Esophagus squamous epithelium (tissue), 5 donors: ENCODE measurements at regions not wholly inside any gene's neighbourhood (a gene's known extent, or its start where the extent isn't known, plus 50 kb on each side); places are given as distances from the start of the nearest gene placed in this dataset.

Source experiments
- DNase-seq: peaks from one replicate; lab custom pipeline; 2025; lab: John Stamatoyannopoulos, UW
- H3K27ac ChIP-seq, 4 donors: fragments of 200-600 bp; sonication (generic); one replicate each; pipeline ENCODE4 v1.5.1; 2016 to 2019; ENCODE audit warnings: mild to moderate bottlenecking in 1 of 4
- H3K27me3 ChIP-seq, 4 donors: fragments of 200-600 bp; sonication (generic); 1 replicate in 3 of 4; 2 replicates in 1 of 4; pipeline versions ENCODE4 v1.5.1 to v1.6.0; 2017 to 2021; ENCODE audit warnings: antibody characterized with exemption in 1 of 4
- H3K36me3 ChIP-seq, 3 donors: fragments of 200-600 bp; sonication (generic); one replicate each; pipeline ENCODE4 v1.5.1; 2016 to 2019
- H3K4me1 ChIP-seq, 3 donors: fragments of 200-600 bp; sonication (generic); one replicate each; pipeline ENCODE4 v1.5.1; 2017 to 2019
- H3K4me3 ChIP-seq, 4 donors: fragments of 200-600 bp; sonication (generic); 1 replicate in 3 of 4; 2 replicates in 1 of 4; pipeline ENCODE4 v1.5.1; 2016 to 2019; ENCODE audit warnings: mild to moderate bottlenecking in 2 of 4, moderate library complexity in 1 of 4
- H3K9me3 ChIP-seq, 3 donors: fragments of 200-600 bp; sonication (generic); one replicate each; pipeline ENCODE4 v1.5.1; 2016 to 2019
- CTCF ChIP-seq, 6 experiments: fragments of 450-650 bp in 4 of 6; fragments of 200-600 bp in 2 of 6; sonication (generic) in 2 of 6; IDR thresholded peaks; one replicate each; pipeline ENCODE4 v1.5.1; 2016 to 2019; ENCODE audit warnings: antibody characterized with exemption in 6 of 6, mild to moderate bottlenecking in 4 of 6, moderate library complexity in 4 of 6
- POLR2A ChIP-seq, 4 donors: fragments of 450-650 bp; IDR thresholded peaks; one replicate each; pipeline ENCODE4 v1.6.1; 2017; ENCODE audit warnings: antibody characterized with exemption in 4 of 4, mild to moderate bottlenecking in 4 of 4, moderate library complexity in 3 of 4
- WGBS, 2 donors: methylation state at CpG; one replicate each; pipeline ENCODE4 v1.1.5; 2018; 5-methylcytosine and 5-hydroxymethylcytosine counted together
- intact Hi-C: fragments of 100-400 bp; cut with DNase I; formaldehyde crosslinking; loops from one replicate; pipeline ENCODE4 v1.15.0; 2022
- donor health status: DM: yes; HTN: yes; CAD: no.

GRCh38 chr2:134152045-134153010, 101.5 kb upstream of the MGAT5 start:
- Histone ChIP-seq H3K36me3 (peaks cover 0 to 26% (median 0%) of the 10 kb centered on the region in 3 donors), H3K4me3 (no peak overlapping the region), H3K4me1 (peaks cover 0 to 21% (median 5%) of the 10 kb centered on the region in 3 donors), H3K9me3 (no peaks in the 10 kb centered on the region), H3K27me3 (no peaks in the 10 kb centered on the region), H3K27ac (no peak overlapping the region)
- TF ChIP-seq POLR2A (IDR thresholded peaks at IDR 0.05) (no peak), CTCF (IDR thresholded peaks at IDR 0.05) (no peak)
- WGBS, 2 donors = 92 to 93% methylated on average over 15 to 17 of the region's 23 CpGs
- intact Hi-C loops = no loop called here
- no peak for DNase-seq

- no peak for TF ChIP-seq POLR2A (IDR thresholded peaks at IDR 0.05)
- TF ChIP-seq CTCF (IDR thresholded peaks at IDR 0.05) = no peak
- intact Hi-C loops = no loop called here
- H3K27ac ChIP-seq = no peak overlapping the region
- 74 to 92% methylated on average over 7 of the region's 7 CpGs for WGBS, 2 donors
- H3K4me1 ChIP-seq = peaks cover 0 to 21% (median 5%) of the 10 kb centered on the region in 3 donors
- no peak for DNase-seq
- no peaks in the 10 kb centered on the region for H3K27me3 ChIP-seq
- peaks cover 0 to 26% (median 0%) of the 10 kb centered on the region in 3 donors for H3K36me3 ChIP-seq
- H3K4me3 ChIP-seq = no peak overlapping the region
- H3K9me3 ChIP-seq = no peaks in the 10 kb centered on the region
These were observed 100.5 kb upstream of the MGAT5 start for GRCh38 chr2:134153294-134153880.

- peaks cover 0 to 26% (median 0%) of the 10 kb centered on the region in 3 donors for H3K36me3 ChIP-seq
- H3K27ac ChIP-seq = no peak overlapping the region
- no peaks in the 10 kb centered on the region for H3K9me3 ChIP-seq
- DNase-seq = no peak
- no peaks in the 10 kb centered on the region for H3K27me3 ChIP-seq
- 19 to 27% methylated on average over 2 to 7 of the region's 7 CpGs for WGBS, 2 donors
- H3K4me3 ChIP-seq = no peak overlapping the region
- peaks cover 0 to 21% (median 5%) of the 10 kb centered on the region in 3 donors for H3K4me1 ChIP-seq
- TF ChIP-seq CTCF (IDR thresholded peaks at IDR 0.05) (no peak), POLR2A (IDR thresholded peaks at IDR 0.05) (no peak)
- intact Hi-C loops = no loop called here
These were observed 99.6 kb upstream of the MGAT5 start for GRCh38 chr2:134154246-134154645.

- intact Hi-C loops = no loop called here
- H3K4me1 ChIP-seq = peaks cover 0 to 25% (median 5%) of the 10 kb centered on the region in 3 donors
- no peaks in the 10 kb centered on the region for H3K9me3 ChIP-seq
- H3K36me3 ChIP-seq = peaks cover 0 to 26% (median 0%) of the 10 kb centered on the region in 3 donors
- TF ChIP-seq POLR2A (IDR thresholded peaks at IDR 0.05) (no peak), CTCF (IDR thresholded peaks at IDR 0.05) (no peak)
- no peak overlapping the region for H3K27ac ChIP-seq
- no peaks in the 10 kb centered on the region for H3K27me3 ChIP-seq
- no peak for DNase-seq
- 83 to 93% methylated on average over 4 of the region's 4 CpGs for WGBS, 2 donors
- no peak overlapping the region for H3K4me3 ChIP-seq
These were observed 98.7 kb upstream of the MGAT5 start for GRCh38 chr2:134155134-134155533.

- no peaks in the 10 kb centered on the region for H3K9me3 ChIP-seq
- WGBS, 2 donors = 88 to 90% methylated on average over 2 to 3 of the region's 13 CpGs
- peaks cover 0 to 39% (median 11%) of the 10 kb centered on the region in 3 donors for H3K4me1 ChIP-seq
- no peaks in the 10 kb centered on the region for H3K27me3 ChIP-seq
- no peak overlapping the region for H3K27ac ChIP-seq
- intact Hi-C loops = no loop called here
- H3K4me3 ChIP-seq = no peak overlapping the region
- H3K36me3 ChIP-seq = peaks cover 0 to 9% (median 0%) of the 10 kb centered on the region in 3 donors
- TF ChIP-seq CTCF (IDR thresholded peaks at IDR 0.05) = no peak
- no peak for TF ChIP-seq POLR2A (IDR thresholded peaks at IDR 0.05)
- no peak for DNase-seq
These were observed 95.6 kb upstream of the MGAT5 start for GRCh38 chr2:134158295-134158694.
